Pancreas (tissue), 10 donors: ENCODE measurements at regions not wholly inside any gene's neighbourhood (a gene's known extent, or its start where the extent isn't known, plus 50 kb on each side); places are given as distances from the start of the nearest gene placed in this dataset.

Source experiments
- ATAC-seq, 4 donors: fragments of 200-7000 bp; cut with Tn5 transposase; one replicate each; pipeline versions ENCODE4 v1.8.0 to v1.9.1; 2020; ENCODE audit warnings: mild to moderate bottlenecking in 4 of 4, moderate library complexity in 4 of 4
- DNase-seq, 6 donors: peaks; one replicate each; pipeline ENCODE4 v3.0.0-alpha.2; 2020
- FAIRE-seq: peaks from 2 replicates; lab custom pipeline; 2012; peaks lifted over from hg19 to GRCh38; lab: Jason Lieb, UNC
- H3K27ac ChIP-seq, 4 donors: fragments of 200-600 bp; sonication (generic); 1 replicate in 3 of 4; 2 replicates in 1 of 4; pipeline versions ENCODE4 v1.5.0 to v1.8.0; 2020
- H3K27me3 ChIP-seq, 4 donors: fragments of 200-600 bp; one replicate each; pipeline ENCODE4 v1.8.0; 2021
- H3K36me3 ChIP-seq, 3 donors: fragments of 200-600 bp; sonication (generic) in 1 of 3; one replicate each; pipeline versions ENCODE4 v1.5.0 to v1.8.0; 2020 to 2021
- H3K4me1 ChIP-seq, 3 donors: fragments of 200-600 bp; one replicate each; pipeline ENCODE4 v1.8.0; 2021
- H3K4me3 ChIP-seq, 4 donors: fragments of 200-600 bp; sonication (generic) in 2 of 4; one replicate each; pipeline versions ENCODE4 v1.5.0 to v1.8.0; 2020 to 2021
- H3K9me3 ChIP-seq, 4 donors: fragments of 200-600 bp; one replicate each; pipeline ENCODE4 v1.8.0; 2021
- CTCF ChIP-seq, 4 donors: fragments of 200-600 bp; sonication (generic) in 3 of 4; IDR thresholded peaks; one replicate each; pipeline versions ENCODE4 v1.5.0 to v1.8.0; 2021; ENCODE audit warnings: antibody characterized with exemption in 4 of 4
- WGBS, 2 donors: extraction: QIAGEN DNeasy Blood & Tissue Kit; methylation state at CpG; one replicate each; pipeline ENCODE4 v1.1.7; 2013; 5-methylcytosine and 5-hydroxymethylcytosine counted together
- intact Hi-C, 3 donors: fragments of 100-400 bp; cut with DNase I; formaldehyde crosslinking; loops; one replicate each; pipeline versions ENCODE4 v1.11.1 to v1.14.2; 2022
- donor health status: healthy with polysubstance abuse.
- donor health status: DM: no; HTN: no; CAD: no; lungs with moderate emphysema.
- donor health status: DM: no; HTN: no; CAD: no.
- donor health status: control.
- donor health status: control.
- donor health status: Bipolar disorder and iron deficiency.
- donor health status: DM: yes; HTN: yes; CAD: no.
- donor health status: DM: no; HTN: no; CAD: no.
- donor health status: DM: no; HTN: no; CAD: no.
- donor health status: DM: yes; HTN: yes; CAD: no.

GRCh38 chr7:17121671-17122070, 176.8 kb upstream of the AHR start:
- TF ChIP-seq CTCF (IDR thresholded peaks at IDR 0.05), result no peak
- Histone ChIP-seq H3K4me3 (no peak overlapping the region), H3K27me3 (no peaks in the 10 kb centered on the region), H3K9me3 (no peaks in the 10 kb centered on the region), H3K4me1 (no peaks in the 10 kb centered on the region), H3K36me3 (no peaks in the 10 kb centered on the region), H3K27ac (no peak overlapping the region)
- 82 to 97% methylated on average over 1 of the region's 1 CpG for WGBS, 2 donors
- intact Hi-C loops, result no loop called here
- ATAC-seq, result no peak
- FAIRE-seq, result no peak
- no peak for DNase-seq

GRCh38 chr7:17123020-17123419, 175.4 kb upstream of the AHR start:
- no peaks in the 10 kb centered on the region for H3K36me3 ChIP-seq
- no peak for TF ChIP-seq CTCF (IDR thresholded peaks at IDR 0.05)
- no peak overlapping the region for H3K4me3 ChIP-seq
- H3K27ac ChIP-seq, result no peak overlapping the region
- H3K27me3 ChIP-seq, result no peaks in the 10 kb centered on the region
- FAIRE-seq (no peak), DNase-seq (no peak), ATAC-seq (peak in 2 of 4 donors; percentile 52 to 54)
- no peaks in the 10 kb centered on the region for H3K4me1 ChIP-seq
- 72 to 80% methylated on average over 4 of the region's 4 CpGs for WGBS, 2 donors
- intact Hi-C loops, result no loop called here
- H3K9me3 ChIP-seq, result no peaks in the 10 kb centered on the region

- Histone ChIP-seq H3K9me3 (no peaks in the 10 kb centered on the region), H3K27ac (no peak overlapping the region), H3K4me1 (peaks cover 0 to 11% (median 8%) of the 10 kb centered on the region in 3 donors), H3K27me3 (no peaks in the 10 kb centered on the region), H3K36me3 (no peaks in the 10 kb centered on the region), H3K4me3 (no peak overlapping the region)
- 78 to 80% methylated on average over 3 of the region's 3 CpGs for WGBS, 2 donors
- TF ChIP-seq CTCF (IDR thresholded peaks at IDR 0.05), result no peak
- ATAC-seq (no peak), DNase-seq (no peak), FAIRE-seq (no peak)
- intact Hi-C loops, result no loop called here
Measured at GRCh38 chr7:17126413-17127268, 171.8 kb upstream of the AHR start.

GRCh38 chr7:17129218-17129617, 169.2 kb upstream of the AHR start:
- H3K4me1 ChIP-seq, result peaks cover 0 to 16% (median 12%) of the 10 kb centered on the region in 3 donors
- 82 to 89% methylated on average over 2 of the region's 2 CpGs for WGBS, 2 donors
- H3K27ac ChIP-seq, result no peak overlapping the region
- DNase-seq, result no peak
- FAIRE-seq, result no peak
- intact Hi-C loops, result no loop called here
- no peaks in the 10 kb centered on the region for H3K9me3 ChIP-seq
- H3K4me3 ChIP-seq, result no peak overlapping the region
- H3K36me3 ChIP-seq, result no peaks in the 10 kb centered on the region
- no peaks in the 10 kb centered on the region for H3K27me3 ChIP-seq
- TF ChIP-seq CTCF (IDR thresholded peaks at IDR 0.05), result no peak
- ATAC-seq, result no peak
